ENCODE measurements at regions not wholly inside any gene's neighbourhood (a gene's known extent, or its start where the extent isn't known, plus 50 kb on each side); places are given as distances from the start of the nearest gene placed in this dataset.

DNA sequence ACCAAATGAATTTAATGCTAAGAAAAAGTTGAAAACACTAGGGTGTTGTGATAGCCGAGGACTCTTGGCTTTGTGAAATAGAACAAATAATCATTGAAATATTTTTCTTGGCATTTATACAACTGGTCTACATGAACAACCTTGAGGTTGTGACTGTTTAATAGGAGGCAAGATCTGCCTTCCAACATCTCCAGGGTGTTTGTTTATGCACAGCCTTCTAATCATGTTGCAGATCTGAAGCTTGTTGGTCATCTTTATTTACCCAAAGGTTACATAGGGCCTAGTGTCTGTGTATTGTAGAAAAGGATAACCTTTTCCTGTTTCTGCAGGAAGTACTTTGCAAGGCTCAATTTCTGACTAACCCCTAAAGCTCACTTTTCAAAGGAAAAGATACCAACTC lies 65.2 kb upstream of the RANBP3L start:
- TF ChIP-seq, protein P1, sequence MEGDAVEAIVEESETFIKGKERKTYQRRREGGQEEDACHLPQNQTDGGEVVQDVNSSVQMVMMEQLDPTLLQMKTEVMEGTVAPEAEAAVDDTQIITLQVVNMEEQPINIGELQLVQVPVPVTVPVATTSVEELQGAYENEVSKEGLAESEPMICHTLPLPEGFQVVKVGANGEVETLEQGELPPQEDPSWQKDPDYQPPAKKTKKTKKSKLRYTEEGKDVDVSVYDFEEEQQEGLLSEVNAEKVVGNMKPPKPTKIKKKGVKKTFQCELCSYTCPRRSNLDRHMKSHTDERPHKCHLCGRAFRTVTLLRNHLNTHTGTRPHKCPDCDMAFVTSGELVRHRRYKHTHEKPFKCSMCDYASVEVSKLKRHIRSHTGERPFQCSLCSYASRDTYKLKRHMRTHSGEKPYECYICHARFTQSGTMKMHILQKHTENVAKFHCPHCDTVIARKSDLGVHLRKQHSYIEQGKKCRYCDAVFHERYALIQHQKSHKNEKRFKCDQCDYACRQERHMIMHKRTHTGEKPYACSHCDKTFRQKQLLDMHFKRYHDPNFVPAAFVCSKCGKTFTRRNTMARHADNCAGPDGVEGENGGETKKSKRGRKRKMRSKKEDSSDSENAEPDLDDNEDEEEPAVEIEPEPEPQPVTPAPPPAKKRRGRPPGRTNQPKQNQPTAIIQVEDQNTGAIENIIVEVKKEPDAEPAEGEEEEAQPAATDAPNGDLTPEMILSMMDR (IDR thresholded peaks at IDR 0.05; ENCODE audit: borderline replicate concordance, extremely low read depth, low read length, poor library complexity, severe bottlenecking), result no peak
- no peak for TF ChIP-seq EZH2 (IDR thresholded peaks at IDR 0.05; ENCODE audit: borderline replicate concordance, low read depth, low read length, severe bottlenecking)
